SK-N-SH (cell line): ENCODE measurements at regions not wholly inside any gene's neighbourhood (a gene's known extent, or its start where the extent isn't known, plus 50 kb on each side); places are given as distances from the start of the nearest gene placed in this dataset.

ENCODE experiments used
- CTCF ChIA-PET: fragments of 300-600, 350-600 bp; formaldehyde crosslinking; extraction: SDS; loops from one replicate; lab custom pipeline; 2021; lab: Yijun Ruan, JAX
- POLR2A ChIA-PET: fragments of 350-600 bp; sonication (Branson Sonifier 250); formaldehyde crosslinking; extraction: SDS; loops from one replicate; lab custom pipeline; 2020; ENCODE audit warnings: antibody characterized with exemption, inconsistent platforms; lab: Yijun Ruan, JAX
- DNase-seq: peaks from one replicate; pipeline ENCODE4 v3.0.0; 2012
- H2AFZ ChIP-seq: fragments of 200-600 bp; sonication (generic); 2 replicates; pipeline ENCODE4 v1.8.1; 2016; ENCODE audit warnings: antibody characterized with exemption, mild to moderate bottlenecking, low read depth
- H3F3A ChIP-seq: fragments of 200-600 bp; sonication (generic); replicated peaks from 2 replicates; pipeline ENCODE3; 2016; ENCODE audit warnings: antibody characterized with exemption, mild to moderate bottlenecking; ENCODE audit not compliant: insufficient read depth
- H3K27ac ChIP-seq, 2 experiments: fragments of 200-500 bp in 1 of 2; fragments of 200-600 bp in 1 of 2; sonication (Bioruptor generic) in 1 of 2; sonication (generic), shearing (Covaris generic) in 1 of 2; 2 replicates each; pipeline versions ENCODE4 v1.5.1 to v1.6.1; 2014 to 2016; ENCODE audit warnings: low read depth in 2 of 2, inconsistent platforms in 1 of 2, low read length in 1 of 2, mild to moderate bottlenecking in 1 of 2, mixed read lengths in 1 of 2
- H3K27me3 ChIP-seq: fragments of 200-600 bp; sonication (generic), shearing (Covaris generic); 2 replicates; pipeline ENCODE4 v1.6.1; 2016; ENCODE audit warnings: mixed run types; ENCODE audit not compliant: insufficient read depth
- H3K36me3 ChIP-seq, 2 experiments: fragments of 200-500 bp in 1 of 2; fragments of 200-600 bp in 1 of 2; sonication (Bioruptor generic) in 1 of 2; sonication (generic) in 1 of 2; replicated peaks in 1 of 2; 2 replicates each; pipeline versions ENCODE3 to v1.5.1; 2014 to 2016; ENCODE audit warnings: low read length in 1 of 2, mild to moderate bottlenecking in 1 of 2; ENCODE audit not compliant: insufficient read depth in 2 of 2, control insufficient read depth in 1 of 2
- H3K4me1 ChIP-seq, 2 experiments: fragments of 200-500 bp in 1 of 2; fragments of 200-600 bp in 1 of 2; sonication (Bioruptor generic) in 1 of 2; sonication (generic), shearing (Covaris generic) in 1 of 2; 2 replicates each; pipeline versions ENCODE4 v1.5.1 to v1.6.1; 2014 to 2016; ENCODE audit warnings: low read depth in 1 of 2, low read length in 1 of 2, mixed run types in 1 of 2; ENCODE audit not compliant: insufficient read depth in 2 of 2, control insufficient read depth in 1 of 2
- H3K4me2 ChIP-seq: fragments of 200-600 bp; sonication (generic), shearing (Covaris generic); 2 replicates; pipeline ENCODE4 v1.6.1; 2017; ENCODE audit warnings: mixed run types
- H3K4me3 ChIP-seq, 2 experiments: fragments of 200-500 bp in 1 of 2; fragments of 200-600 bp in 1 of 2; sonication (Bioruptor generic) in 1 of 2; sonication (generic), shearing (Covaris generic) in 1 of 2; 2 replicates each; pipeline versions ENCODE4 v1.5.1 to v1.8.1; 2014 to 2016; ENCODE audit warnings: low read depth in 2 of 2, inconsistent platforms in 1 of 2, low read length in 1 of 2, mild to moderate bottlenecking in 1 of 2, mixed read lengths in 1 of 2, moderate library complexity in 1 of 2
- H3K79me2 ChIP-seq: fragments of 200-600 bp; sonication (generic); 2 replicates; pipeline ENCODE4 v1.8.1; 2017; ENCODE audit warnings: mild to moderate bottlenecking; ENCODE audit not compliant: insufficient read depth
- H3K9ac ChIP-seq: fragments of 200-600 bp; sonication (generic); 2 replicates; pipeline ENCODE4 v1.6.1; 2017; ENCODE audit warnings: mixed run types
- H3K9me2 ChIP-seq: fragments of 200-600 bp; sonication (generic); 2 replicates; pipeline ENCODE4 v1.6.1; 2017; ENCODE audit warnings: mixed run types
- H3K9me3 ChIP-seq: fragments of 200-600 bp; sonication (generic); 2 replicates; pipeline ENCODE4 v1.6.1; 2017; ENCODE audit warnings: mixed run types, mild to moderate bottlenecking, moderate library complexity
- H4K20me1 ChIP-seq: fragments of 200-600 bp; sonication (generic); 2 replicates; pipeline ENCODE4 v1.6.1; 2017; ENCODE audit warnings: mild to moderate bottlenecking, mixed run types; ENCODE audit not compliant: insufficient read depth
- EP300 ChIP-seq, 2 experiments: IDR thresholded peaks; 2 replicates each; pipeline versions ENCODE4 v1.4.0 to v1.6.1; 2012; ENCODE audit warnings: borderline replicate concordance in 1 of 2, low read depth in 1 of 2, low read length in 1 of 2
- FOXM1 ChIP-seq: IDR thresholded peaks from 2 replicates; pipeline ENCODE4 v1.4.0; 2012; ENCODE audit warnings: low read depth, mild to moderate bottlenecking
- GATA2 ChIP-seq: sonication (generic); formaldehyde crosslinking; IDR thresholded peaks from 2 replicates; pipeline ENCODE4 v1.5.0; 2020; ENCODE audit warnings: mild to moderate bottlenecking, missing genetic modification reagents
- IRF3 ChIP-seq: fragments of 150-350 bp; IDR thresholded peaks from 2 replicates; pipeline ENCODE4 v1.6.1; 2016; ENCODE audit warnings: mild to moderate bottlenecking, low read depth, low read length
- MAX ChIP-seq: IDR thresholded peaks from 2 replicates; pipeline ENCODE4 v1.4.0; 2012; ENCODE audit warnings: low read depth
- NFIC ChIP-seq: IDR thresholded peaks from 2 replicates; pipeline ENCODE4 v1.4.0; 2012; ENCODE audit warnings: borderline replicate concordance
- POLR2AphosphoS5 ChIP-seq: IDR thresholded peaks from 2 replicates; pipeline ENCODE4 v1.6.1; 2012; ENCODE audit warnings: low read depth, low read length
- RAD21 ChIP-seq: IDR thresholded peaks from 2 replicates; pipeline ENCODE4 v1.6.1; 2012; ENCODE audit warnings: mild to moderate bottlenecking, low read length
- RCOR1 ChIP-seq: fragments of 150-350 bp; IDR thresholded peaks from 2 replicates; pipeline ENCODE4 v1.6.1; 2017; ENCODE audit warnings: antibody characterized with exemption, low read length
- RFX5 ChIP-seq: IDR thresholded peaks from 2 replicates; pipeline ENCODE4 v1.6.1; 2012; ENCODE audit warnings: mild to moderate bottlenecking, improper control_type of control experiment, low read length
- SIN3A ChIP-seq: IDR thresholded peaks from 2 replicates; pipeline ENCODE4 v1.6.1; 2012; ENCODE audit warnings: low read depth, mild to moderate bottlenecking, low read length, moderate library complexity, borderline replicate concordance
- TCF12 ChIP-seq: IDR thresholded peaks from 2 replicates; pipeline ENCODE4 v1.4.0; 2012
- TEAD4 ChIP-seq: IDR thresholded peaks from 2 replicates; pipeline ENCODE4 v1.4.0; 2012; ENCODE audit warnings: mild to moderate bottlenecking, borderline replicate concordance; ENCODE audit not compliant: insufficient read depth
- USF1 ChIP-seq: IDR thresholded peaks from 2 replicates; pipeline ENCODE4 v1.4.0; 2012; ENCODE audit warnings: low read depth, borderline replicate concordance
- YY1 ChIP-seq: IDR thresholded peaks from 2 replicates; pipeline ENCODE4 v1.4.0; 2012; ENCODE audit warnings: low read depth, mild to moderate bottlenecking
- WGBS: methylation state at CpG from one replicate; pipeline ENCODE4 v1.1.6; 2017; ENCODE audit warnings: low lambda C conversion rate; 5-methylcytosine and 5-hydroxymethylcytosine counted together

- TF ChIP-seq FOXM1: no peak
Observed at GRCh38 chr2:120877409-120877808, 141.7 kb downstream of the GLI2 start (continued).

GRCh38 chr2:120878970-120879369, 143.3 kb downstream of the GLI2 start:
- ChIA-PET POLR2A (no interaction called here), CTCF (interaction anchor here (1.5 to 1.7 kb wide), 4 partner anchors 10 to 196 kb away, joined by 3 to 7 read pairs (median 4); no protein-coding TSS in a partner anchor)
- no peak for TF ChIP-seq POLR2AphosphoS5
- TF ChIP-seq TEAD4: no peak
- no peak for TF ChIP-seq TCF12
- TF ChIP-seq RCOR1: no peak
- TF ChIP-seq USF1: no peak
- TF ChIP-seq RFX5: no peak
- TF ChIP-seq GATA2 (CRISPR knock-in tag): no peak
- TF ChIP-seq IRF3: no peak
- no peak for TF ChIP-seq RAD21
- TF ChIP-seq SIN3A: no peak
- TF ChIP-seq EP300 (IDR thresholded peaks at IDR 0.05; ENCODE audit: borderline replicate concordance in 1 of 2, low read depth in 1 of 2, low read length in 1 of 2): no peak
- no peak for TF ChIP-seq NFIC
- TF ChIP-seq YY1: no peak
- no peak for TF ChIP-seq MAX
- TF ChIP-seq FOXM1: no peak
- Histone ChIP-seq H3K9ac (no peak overlapping the region), H4K20me1 (no peaks in the 10 kb centered on the region), H2AFZ (no peak overlapping the region), H3K9me2 (no peaks in the 10 kb centered on the region), H3K4me1 (peaks cover 0 to 23% of the 10 kb centered on the region in 2 experiments; a peak in 1 of 4 replicates), H3K79me2 (peaks cover 18% of the 10 kb centered on the region), H3K9me3 (no peaks in the 10 kb centered on the region), H3K27me3 (no peaks in the 10 kb centered on the region), H3K4me2 (no peak overlapping the region), H3K36me3 (no peaks in the 10 kb centered on the region), H3K27ac (no peak overlapping the region), H3K4me3 (no peak overlapping the region), H3F3A (no peaks in the 10 kb centered on the region)
- no peak for DNase-seq
- WGBS: 98% methylated on average over 7 of the region's 7 CpGs
